GM13977 (cell line): ENCODE measurements at regions not wholly inside any gene's neighbourhood (a gene's known extent, or its start where the extent isn't known, plus 50 kb on each side); places are given as distances from the start of the nearest gene placed in this dataset.

Experiments
- DNase-seq: peaks from one replicate; pipeline ENCODE4 v3.0.0; 2012; ENCODE audit warnings: low spot score
- CTCF ChIP-seq: IDR thresholded peaks from 2 replicates; pipeline ENCODE4 v1.5.1; 2012; ENCODE audit warnings: mild to moderate bottlenecking, control low read depth; ENCODE audit not compliant: insufficient read depth; ENCODE audit errors: extremely low read depth, missing control alignments
- in situ Hi-C: fragments of 300-500 bp; cut with MboI; formaldehyde crosslinking; loops from one replicate; pipeline ENCODE4 v1.12.0; 2022; ENCODE audit warnings: low sequenced_read_pairs, low pct_unique_long_range_greater_than_20kb, mixed read lengths, inconsistent platforms; ENCODE audit not compliant: unreplicated experiment

- no peak for TF ChIP-seq CTCF
- in situ Hi-C loops: no loop called here
- DNase-seq: no peak
These were observed 150.3 kb upstream of the VANGL1 start for GRCh38 chr1:115491298-115492018.

- DNase-seq: no peak
- no peak for TF ChIP-seq CTCF
- in situ Hi-C loops: no loop called here
These were observed 141.0 kb upstream of the NGF start for GRCh38 chr1:115479055-115479482.

- in situ Hi-C loops: no loop called here
- no peak for DNase-seq
- no peak for TF ChIP-seq CTCF
These were observed 139.0 kb upstream of the NGF start for GRCh38 chr1:115477071-115477470.

GRCh38 chr1:115476616-115477015, 138.6 kb upstream of the NGF start:
- no peak for DNase-seq
- in situ Hi-C loops: no loop called here

GRCh38 chr1:115475901-115476300, 137.9 kb upstream of the NGF start:
- in situ Hi-C loops: no loop called here
- no peak for TF ChIP-seq CTCF
- no peak for DNase-seq

More at GRCh38 chr1:115476616-115477015, 138.6 kb upstream of the NGF start:
- no peak for TF ChIP-seq CTCF

- in situ Hi-C loops: no loop called here
- no peak for TF ChIP-seq CTCF
- DNase-seq: no peak
These were observed 137.2 kb upstream of the NGF start for GRCh38 chr1:115475252-115475651.
